K562 (cell line): ENCODE measurements at regions not wholly inside any gene's neighbourhood (a gene's known extent, or its start where the extent isn't known, plus 50 kb on each side); places are given as distances from the start of the nearest gene placed in this dataset.

Experiments
- ATAC-seq: fragments of 200-7000 bp; cut with Tn5 transposase; 3 replicates; pipeline ENCODE4 v1.9.1; 2020; ENCODE audit warnings: moderate library complexity
- BruUV-seq: library from RNA; stranded (reverse); fragments of 400-500 nt; replicated peaks from 2 replicates; lab custom pipeline; 2021; lab: Mats Ljungman, UMichigan
- CTCF ChIA-PET: fragments of 300-600 bp; formaldehyde crosslinking; extraction: SDS; loops from one replicate; lab custom pipeline; 2021; ENCODE audit warnings: low intra/inter-chr PET ratio; lab: Yijun Ruan, JAX
- POLR2A ChIA-PET: fragments of 300-600, 350-650 bp; sonication (Branson Sonifier 250); formaldehyde crosslinking; extraction: SDS; loops from one replicate; lab custom pipeline; 2021; ENCODE audit warnings: antibody characterized with exemption, inconsistent platforms; lab: Yijun Ruan, JAX
- DNase-seq, 4 experiments: peaks; one replicate each; pipeline versions ENCODE4 v3.0.0 to v3.0.0-alpha.2; 2011 to 2018; ENCODE audit warnings: low spot score in 3 of 4, mixed read lengths in 3 of 4; ENCODE audit errors: extremely low read depth in 1 of 4
- FAIRE-seq: peaks from 2 replicates; lab custom pipeline; 2011; peaks lifted over from hg19 to GRCh38; lab: Jason Lieb, UNC
- H2AFZ ChIP-seq: 2 replicates; pipeline ENCODE4 v1.6.0; 2011; ENCODE audit warnings: low read depth, low read length, control low read depth, inconsistent platforms
- H3K27ac ChIP-seq: fragments of 200-600 bp; 3 replicates; pipeline ENCODE4 v1.8.0; 2011; ENCODE audit warnings: low read depth, mild to moderate bottlenecking, control low read depth, inconsistent platforms, low read length, moderate library complexity, mixed read lengths; ENCODE audit errors: extremely low read depth
- H3K27me3 ChIP-seq, 2 experiments: fragments of 300-600 bp in 1 of 2; 2 replicates in 1 of 2; 3 replicates in 1 of 2; pipeline versions ENCODE4 v1.6.0 to v1.8.0; 2011; ENCODE audit warnings: inconsistent platforms in 2 of 2, low read length in 2 of 2, mild to moderate bottlenecking in 1 of 2, mixed read lengths in 1 of 2, moderate library complexity in 1 of 2; ENCODE audit not compliant: control insufficient read depth in 2 of 2, insufficient read depth in 2 of 2
- H3K36me3 ChIP-seq: fragments of 300-600 bp; 3 replicates; pipeline ENCODE4 v1.8.0; 2011; ENCODE audit warnings: mild to moderate bottlenecking, low read length, inconsistent platforms; ENCODE audit not compliant: control insufficient read depth, insufficient read depth
- H3K4me1 ChIP-seq, 2 experiments: fragments of 200-600 bp in 1 of 2; replicated peaks in 1 of 2; 2 replicates in 1 of 2; 3 replicates in 1 of 2; pipeline versions ENCODE4 v1.5.1 to v1.8.0; 2011; ENCODE audit warnings: inconsistent platforms in 2 of 2, low read length in 2 of 2, mild to moderate bottlenecking in 1 of 2, mixed read lengths in 1 of 2, moderate library complexity in 1 of 2; ENCODE audit not compliant: control insufficient read depth in 2 of 2, insufficient read depth in 2 of 2
- H3K4me2 ChIP-seq: 2 replicates; pipeline ENCODE4 v1.6.1; 2011; ENCODE audit warnings: low read length, control low read depth, inconsistent platforms, mixed read lengths; ENCODE audit not compliant: insufficient read depth
- H3K4me3 ChIP-seq: fragments of 200-600 bp; sonication (generic), shearing (Covaris generic); 2 replicates; pipeline ENCODE4 v1.5.1; 2016; ENCODE audit warnings: control low read depth, inconsistent platforms
- H3K79me2 ChIP-seq: fragments of 200-600 bp; 3 replicates; pipeline ENCODE4 v1.8.0; 2011; ENCODE audit warnings: low read length, inconsistent platforms; ENCODE audit not compliant: control insufficient read depth, insufficient read depth
- H3K9ac ChIP-seq, 2 experiments: 2 replicates each; pipeline versions ENCODE4 v1.6.0 to v1.6.1; 2011; ENCODE audit warnings: low read depth in 2 of 2, low read length in 2 of 2, control low read depth in 1 of 2, inconsistent platforms in 1 of 2, mild to moderate bottlenecking in 1 of 2, mixed read lengths in 1 of 2; ENCODE audit not compliant: insufficient read depth in 1 of 2
- H3K9me1 ChIP-seq: one replicate; pipeline ENCODE4 v1.6.0; 2011; ENCODE audit warnings: inconsistent platforms, mild to moderate bottlenecking, low read length, moderate library complexity; ENCODE audit not compliant: control insufficient read depth, insufficient read depth
- H3K9me3 ChIP-seq: replicated peaks from 2 replicates; pipeline ENCODE4 v1.5.1; 2011; ENCODE audit warnings: low read depth, low read length, inconsistent platforms; ENCODE audit not compliant: control insufficient read depth, insufficient read depth
- H4K20me1 ChIP-seq: replicated peaks from 2 replicates; pipeline ENCODE4 v1.6.1; 2011; ENCODE audit warnings: low read length, inconsistent platforms, mixed read lengths; ENCODE audit not compliant: control insufficient read depth, insufficient read depth
- CAMTA2 ChIP-seq: fragments of 250-450 bp; sonication (Bioruptor Pico); conservative IDR thresholded peaks from 2 replicates; pipeline ENCODE4 v1.5.1; 2022
- CBX5 ChIP-seq: IDR thresholded peaks from 2 replicates; pipeline ENCODE4 v1.6.1; 2014; ENCODE audit warnings: low read depth, borderline replicate concordance
- CREBBP ChIP-seq: IDR thresholded peaks from one replicate; pipeline ENCODE4 v1.6.1; 2012; ENCODE audit warnings: low read depth, mild to moderate bottlenecking, control low read depth, inconsistent platforms, low read length
- IFI16 ChIP-seq: fragments of 250-450 bp; sonication (Bioruptor Pico); IDR thresholded peaks from 2 replicates; pipeline ENCODE4 v2.1.2; 2022; ENCODE audit warnings: mild to moderate bottlenecking, inconsistent platforms
- KLF6 ChIP-seq: fragments of 250-450 bp; sonication (Bioruptor Pico); IDR thresholded peaks from 2 replicates; pipeline ENCODE4 v1.4.0; 2020; ENCODE audit warnings: mild to moderate bottlenecking, moderate library complexity, borderline replicate concordance
- MAFK ChIP-seq: IDR thresholded peaks from 2 replicates; pipeline ENCODE4 v1.6.1; 2011; ENCODE audit warnings: low read length, improper control_type of control experiment
- MTA1 ChIP-seq: fragments of 450-650 bp; IDR thresholded peaks from 2 replicates; pipeline ENCODE4 v1.6.1; 2017; ENCODE audit warnings: borderline replicate concordance
- MYBL2 ChIP-seq, 2 experiments: fragments of 450-650 bp in 1 of 2; sonication (generic) in 1 of 2; formaldehyde crosslinking in 1 of 2; IDR thresholded peaks; 2 replicates each; pipeline versions ENCODE4 v1.6.1 to v1.8.1; 2017 to 2022; ENCODE audit warnings: borderline replicate concordance in 1 of 2, inconsistent platforms in 1 of 2, low read depth in 1 of 2, mild to moderate bottlenecking in 1 of 2, missing genetic modification reagents in 1 of 2, moderate library complexity in 1 of 2
- SIN3B ChIP-seq: fragments of 450-650 bp; IDR thresholded peaks from 2 replicates; pipeline ENCODE4 v1.6.1; 2017; ENCODE audit warnings: low read depth, mild to moderate bottlenecking, moderate library complexity
- ZNF263 ChIP-seq: sonication (generic); formaldehyde crosslinking; IDR thresholded peaks from 2 replicates; pipeline ENCODE4 v1.8.0; 2022; ENCODE audit warnings: mild to moderate bottlenecking, missing genetic modification reagents, borderline replicate concordance
- ZNF436 ChIP-seq: fragments of 250-450, 450-650 bp; sonication (Bioruptor Pico); formaldehyde crosslinking; IDR thresholded peaks from 2 replicates; pipeline ENCODE4 v1.7.0; 2020; ENCODE audit warnings: mild to moderate bottlenecking
- ZNF699 ChIP-seq: fragments of 250-450 bp; sonication (Bioruptor Pico); IDR thresholded peaks from 2 replicates; pipeline ENCODE4 v1.8.0; 2021; ENCODE audit warnings: mild to moderate bottlenecking, moderate library complexity; ENCODE audit not compliant: insufficient replicate concordance
- WGBS: fragments of 100-300 bp; shearing (Covaris generic); methylation state at CpG from one replicate; pipeline ENCODE4 v1.1.6; 2016; ENCODE audit warnings: low coverage, mixed read lengths; ENCODE audit not compliant: insufficient coverage; ENCODE audit errors: missing lambda C conversion rate; 5-methylcytosine and 5-hydroxymethylcytosine counted together
- in situ Hi-C: fragments of 300-500 bp; cut with MboI; formaldehyde crosslinking; loops from 4 replicates; pipeline ENCODE4 v1.15.0; 2018; ENCODE audit warnings: inconsistent platforms, mixed read lengths
- intact Hi-C: fragments of 100-400 bp; cut with micrococcal nuclease; formaldehyde crosslinking; loops from 2 replicates; pipeline ENCODE4 v1.14.2; 2022
- TF ChIP-seq, protein P1 (sequence below): sonication (generic); formaldehyde crosslinking; IDR thresholded peaks from 2 replicates; pipeline ENCODE4 v1.8.0; 2022; ENCODE audit warnings: mild to moderate bottlenecking, missing genetic modification reagents
- TF ChIP-seq, protein P2 (sequence below): IDR thresholded peaks from 3 replicates; pipeline ENCODE4 v1.6.1; 2011; ENCODE audit warnings: borderline replicate concordance, mild to moderate bottlenecking; ENCODE audit not compliant: insufficient read length, insufficient read depth

DNA sequence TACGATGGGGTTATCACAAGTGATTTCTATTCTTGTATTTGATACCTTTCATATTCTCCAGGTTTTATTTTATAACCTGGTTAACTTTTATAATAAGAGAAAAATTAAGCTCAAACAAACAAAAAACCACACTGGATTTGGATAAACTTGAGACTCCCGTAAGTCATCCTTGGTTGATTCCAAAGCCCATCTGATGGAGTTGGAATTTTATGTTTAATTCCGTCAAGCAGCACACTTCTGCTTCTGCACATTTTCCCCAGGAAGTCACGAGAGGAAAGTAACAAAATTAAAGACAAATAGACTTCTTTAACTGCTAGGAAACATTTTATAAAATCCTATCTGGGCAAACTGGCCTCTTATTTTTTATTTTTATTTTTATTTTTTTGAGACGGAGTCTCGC is 207.9 kb downstream of the NXNL2 start:
- no peaks in the 10 kb centered on the region for H4K20me1 ChIP-seq
- in situ Hi-C loops (no loop called here), intact Hi-C loops (no loop called here)
- no peaks in the 10 kb centered on the region; a peak in 1 of 5 replicates for H3K27me3 ChIP-seq
- H2AFZ ChIP-seq, result no peak overlapping the region
- CTCF ChIA-PET, result no interaction called here
- FAIRE-seq (no peak), ATAC-seq (no peak), DNase-seq (no peak)
- H3K79me2 ChIP-seq, result no peaks in the 10 kb centered on the region
- no peaks in the 10 kb centered on the region for H3K9me3 ChIP-seq
- 49% methylated on average over 4 of the region's 6 CpGs for WGBS
- BruUV-seq, result no TSS peak
- TF ChIP-seq ZNF699 (CRISPR knock-in tag) (no peak), CREBBP (no peak), SIN3B (no peak), MTA1 (no peak), ZNF436 (no peak), ZNF263 (CRISPR knock-in tag) (no peak), CBX5 (no peak), MYBL2 (IDR thresholded peaks at IDR 0.05; ENCODE audit: low read depth) (no peak), MYBL2 (CRISPR knock-in tag; IDR thresholded peaks at IDR 0.05; ENCODE audit: borderline replicate concordance) (no peak), MAFK (no peak), KLF6 (CRISPR knock-in tag) (no peak), CAMTA2 (CRISPR knock-in tag) (no peak), IFI16 (CRISPR knock-in tag) (no peak)
- TF ChIP-seq, protein P1, sequence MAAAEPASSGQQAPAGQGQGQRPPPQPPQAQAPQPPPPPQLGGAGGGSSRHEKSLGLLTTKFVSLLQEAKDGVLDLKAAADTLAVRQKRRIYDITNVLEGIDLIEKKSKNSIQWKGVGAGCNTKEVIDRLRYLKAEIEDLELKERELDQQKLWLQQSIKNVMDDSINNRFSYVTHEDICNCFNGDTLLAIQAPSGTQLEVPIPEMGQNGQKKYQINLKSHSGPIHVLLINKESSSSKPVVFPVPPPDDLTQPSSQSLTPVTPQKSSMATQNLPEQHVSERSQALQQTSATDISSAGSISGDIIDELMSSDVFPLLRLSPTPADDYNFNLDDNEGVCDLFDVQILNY, result no peak
- TF ChIP-seq, protein P2, sequence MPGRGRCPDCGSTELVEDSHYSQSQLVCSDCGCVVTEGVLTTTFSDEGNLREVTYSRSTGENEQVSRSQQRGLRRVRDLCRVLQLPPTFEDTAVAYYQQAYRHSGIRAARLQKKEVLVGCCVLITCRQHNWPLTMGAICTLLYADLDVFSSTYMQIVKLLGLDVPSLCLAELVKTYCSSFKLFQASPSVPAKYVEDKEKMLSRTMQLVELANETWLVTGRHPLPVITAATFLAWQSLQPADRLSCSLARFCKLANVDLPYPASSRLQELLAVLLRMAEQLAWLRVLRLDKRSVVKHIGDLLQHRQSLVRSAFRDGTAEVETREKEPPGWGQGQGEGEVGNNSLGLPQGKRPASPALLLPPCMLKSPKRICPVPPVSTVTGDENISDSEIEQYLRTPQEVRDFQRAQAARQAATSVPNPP, result no peak
- no peak overlapping the region for H3K9ac ChIP-seq
- H3K4me3 ChIP-seq, result no peak overlapping the region
- H3K9me1 ChIP-seq, result no peaks in the 10 kb centered on the region
- H3K27ac ChIP-seq, result no peak overlapping the region
- POLR2A ChIA-PET, result no interaction called here
- H3K4me1 ChIP-seq, result peaks cover 10 to 11% of the 10 kb centered on the region in 2 experiments; a peak in 4 of 5 replicates
- H3K4me2 ChIP-seq, result no peak overlapping the region
- no peaks in the 10 kb centered on the region for H3K36me3 ChIP-seq
